ENCODE measurements at regions not wholly inside any gene's neighbourhood (a gene's known extent, or its start where the extent isn't known, plus 50 kb on each side); places are given as distances from the start of the nearest gene placed in this dataset.
A peak's percentile ranks its signal among the peaks of the same experiment; 100 is the strongest.
"Not testable (repeated sequence)": the region's sequence is repeated elsewhere in the genome, so short reads cannot be mapped to it uniquely, and the experiment has no call there.

DNA sequence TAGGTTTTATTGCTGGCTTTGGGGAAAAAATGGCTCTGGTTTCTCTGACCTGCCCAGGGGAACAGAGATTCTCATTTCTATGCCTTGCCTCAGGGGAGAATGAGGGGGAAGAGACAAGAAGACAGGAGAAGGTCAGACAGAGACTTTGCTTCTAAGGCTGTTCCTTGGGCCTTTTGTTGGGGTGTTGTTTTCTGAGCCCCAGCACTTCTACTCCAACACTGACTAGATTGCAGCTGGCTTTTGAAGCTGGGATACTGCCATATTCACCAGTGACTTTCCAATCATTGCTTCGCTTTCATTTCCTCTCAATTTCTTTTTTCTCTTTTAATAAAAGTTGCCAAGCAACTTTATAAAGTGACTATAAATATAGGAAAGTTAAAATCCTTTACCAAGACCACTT, 143.2 kb upstream of the ARHGEF26 start:
- in situ Hi-C loops (cut with HindIII; ENCODE audit: low pct_ligation_motif_present, low sequenced_read_pairs) = no loop called here
- Histone ChIP-seq H3K4me3 (ENCODE audit: low read depth, low read length) (no peak overlapping the region), H3K27ac (no peak overlapping the region), H3K27me3 (replicated peaks) (no peaks in the 10 kb centered on the region), H3K36me3 (replicated peaks) (no peaks in the 10 kb centered on the region)
- DNase-seq = no peak
- TF ChIP-seq, protein P1, sequence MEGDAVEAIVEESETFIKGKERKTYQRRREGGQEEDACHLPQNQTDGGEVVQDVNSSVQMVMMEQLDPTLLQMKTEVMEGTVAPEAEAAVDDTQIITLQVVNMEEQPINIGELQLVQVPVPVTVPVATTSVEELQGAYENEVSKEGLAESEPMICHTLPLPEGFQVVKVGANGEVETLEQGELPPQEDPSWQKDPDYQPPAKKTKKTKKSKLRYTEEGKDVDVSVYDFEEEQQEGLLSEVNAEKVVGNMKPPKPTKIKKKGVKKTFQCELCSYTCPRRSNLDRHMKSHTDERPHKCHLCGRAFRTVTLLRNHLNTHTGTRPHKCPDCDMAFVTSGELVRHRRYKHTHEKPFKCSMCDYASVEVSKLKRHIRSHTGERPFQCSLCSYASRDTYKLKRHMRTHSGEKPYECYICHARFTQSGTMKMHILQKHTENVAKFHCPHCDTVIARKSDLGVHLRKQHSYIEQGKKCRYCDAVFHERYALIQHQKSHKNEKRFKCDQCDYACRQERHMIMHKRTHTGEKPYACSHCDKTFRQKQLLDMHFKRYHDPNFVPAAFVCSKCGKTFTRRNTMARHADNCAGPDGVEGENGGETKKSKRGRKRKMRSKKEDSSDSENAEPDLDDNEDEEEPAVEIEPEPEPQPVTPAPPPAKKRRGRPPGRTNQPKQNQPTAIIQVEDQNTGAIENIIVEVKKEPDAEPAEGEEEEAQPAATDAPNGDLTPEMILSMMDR (IDR thresholded peaks at IDR 0.05; ENCODE audit: low read depth, low read length, missing control alignments) = no peak

DNA sequence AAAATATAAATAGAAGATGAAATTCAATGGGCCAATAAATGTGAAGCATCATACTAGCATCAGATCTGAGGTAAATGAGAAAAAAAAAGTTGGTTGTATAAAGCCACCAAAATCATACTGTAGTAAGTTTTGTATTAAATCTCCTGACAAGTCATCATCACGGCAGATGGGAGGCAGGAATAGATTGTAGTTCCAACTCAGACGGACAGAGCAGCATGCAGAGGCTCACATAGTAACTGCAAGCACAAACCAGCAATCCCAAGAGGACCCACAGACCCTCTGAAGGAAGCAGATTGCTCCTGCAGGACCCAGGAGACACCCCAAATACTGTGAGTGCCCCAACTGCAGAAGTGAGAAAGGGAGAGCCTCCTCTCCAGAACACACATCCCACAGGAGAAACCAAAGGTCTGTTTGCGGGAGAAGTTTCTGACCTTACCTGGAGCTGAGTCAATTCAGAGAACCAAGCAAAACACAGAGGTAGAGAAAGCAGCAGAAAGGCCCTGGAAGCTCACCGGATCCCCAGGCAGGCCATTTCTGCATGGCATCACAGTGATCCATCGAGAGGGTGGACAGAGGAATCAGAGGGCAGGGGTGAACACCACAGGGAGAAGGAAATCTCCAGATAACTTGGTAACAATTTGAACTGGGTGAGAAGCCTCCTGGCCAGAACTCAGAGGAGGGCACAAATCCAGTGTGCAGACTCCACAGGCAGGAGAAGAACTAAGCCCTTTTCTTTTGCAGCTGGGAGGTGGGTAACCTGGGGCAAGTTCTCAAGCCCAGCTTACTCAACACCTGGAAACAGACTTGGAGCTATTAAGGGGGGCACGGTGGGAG, 141.6 kb upstream of the ARHGEF26 start:
- Histone ChIP-seq H3K27me3 (replicated peaks) (no peaks in the 10 kb centered on the region), H3K36me3 (replicated peaks) (no peaks in the 10 kb centered on the region), H3K4me3 (ENCODE audit: low read depth, low read length) (no peak overlapping the region), H3K27ac (no peak overlapping the region)
- no peak for DNase-seq
- TF ChIP-seq, protein P1 (IDR thresholded peaks at IDR 0.05; ENCODE audit: low read depth, low read length, missing control alignments) = no peak
- in situ Hi-C loops (cut with HindIII; ENCODE audit: low pct_ligation_motif_present, low sequenced_read_pairs) = no loop called here

GRCh38 chr3:153980252-153980590, 141.0 kb upstream of the ARHGEF26 start:
- H3K27me3 ChIP-seq (replicated peaks) = no peaks in the 10 kb centered on the region
- no peak overlapping the region for H3K27ac ChIP-seq
- no peaks in the 10 kb centered on the region for H3K36me3 ChIP-seq (replicated peaks)
- in situ Hi-C loops (cut with HindIII; ENCODE audit: low pct_ligation_motif_present, low sequenced_read_pairs) = no loop called here
- no peak for DNase-seq
- TF ChIP-seq, protein P1 (IDR thresholded peaks at IDR 0.05; ENCODE audit: low read depth, low read length, missing control alignments) = no peak
- no peak overlapping the region for H3K4me3 ChIP-seq (ENCODE audit: low read depth, low read length)

- TF ChIP-seq, protein P1 (IDR thresholded peaks at IDR 0.05; ENCODE audit: low read depth, low read length, missing control alignments) = peak; percentile 12
These were observed 123.8 kb upstream of the ARHGEF26 start for GRCh38 chr3:153997364-153997763.

GRCh38 chr3:154003649-154004048, 117.5 kb upstream of the ARHGEF26 start:
- TF ChIP-seq, protein P1 (IDR thresholded peaks at IDR 0.05; ENCODE audit: low read depth, low read length, missing control alignments) = no peak
- in situ Hi-C loops (cut with HindIII; ENCODE audit: low pct_ligation_motif_present, low sequenced_read_pairs) = no loop called here
- DNase-seq = no peak
- H3K4me3 ChIP-seq (ENCODE audit: low read depth, low read length) = no peak overlapping the region
- no peaks in the 10 kb centered on the region for H3K27me3 ChIP-seq (replicated peaks)
- no peak overlapping the region for H3K27ac ChIP-seq
- H3K36me3 ChIP-seq (replicated peaks) = no peaks in the 10 kb centered on the region

More at GRCh38 chr3:153997364-153997763, 123.8 kb upstream of the ARHGEF26 start:
- H3K27me3 ChIP-seq (replicated peaks); H3K27ac ChIP-seq; H3K36me3 ChIP-seq (replicated peaks); DNase-seq; in situ Hi-C loops (cut with HindIII; ENCODE audit: low pct_ligation_motif_present, low sequenced_read_pairs); H3K4me3 ChIP-seq (ENCODE audit: low read depth, low read length): not testable (repeated sequence)

- TF ChIP-seq, protein P1 (IDR thresholded peaks at IDR 0.05; ENCODE audit: low read depth, low read length, missing control alignments) = no peak
- Histone ChIP-seq H3K36me3 (replicated peaks) (no peaks in the 10 kb centered on the region), H3K27me3 (replicated peaks) (no peaks in the 10 kb centered on the region), H3K4me3 (ENCODE audit: low read depth, low read length) (no peak overlapping the region), H3K27ac (no peak overlapping the region)
- DNase-seq = no peak
- in situ Hi-C loops (cut with HindIII; ENCODE audit: low pct_ligation_motif_present, low sequenced_read_pairs) = no loop called here
These were observed 110.2 kb upstream of the ARHGEF26 start for GRCh38 chr3:154011036-154011435.
